NCI-H1105 (cell line): ENCODE measurements at regions not wholly inside any gene's neighbourhood (a gene's known extent, or its start where the extent isn't known, plus 50 kb on each side); places are given as distances from the start of the nearest gene placed in this dataset.

ENCODE experiments used
- DNase-seq: peaks from one replicate; lab custom pipeline; 2025; lab: John Stamatoyannopoulos, UW

DNA sequence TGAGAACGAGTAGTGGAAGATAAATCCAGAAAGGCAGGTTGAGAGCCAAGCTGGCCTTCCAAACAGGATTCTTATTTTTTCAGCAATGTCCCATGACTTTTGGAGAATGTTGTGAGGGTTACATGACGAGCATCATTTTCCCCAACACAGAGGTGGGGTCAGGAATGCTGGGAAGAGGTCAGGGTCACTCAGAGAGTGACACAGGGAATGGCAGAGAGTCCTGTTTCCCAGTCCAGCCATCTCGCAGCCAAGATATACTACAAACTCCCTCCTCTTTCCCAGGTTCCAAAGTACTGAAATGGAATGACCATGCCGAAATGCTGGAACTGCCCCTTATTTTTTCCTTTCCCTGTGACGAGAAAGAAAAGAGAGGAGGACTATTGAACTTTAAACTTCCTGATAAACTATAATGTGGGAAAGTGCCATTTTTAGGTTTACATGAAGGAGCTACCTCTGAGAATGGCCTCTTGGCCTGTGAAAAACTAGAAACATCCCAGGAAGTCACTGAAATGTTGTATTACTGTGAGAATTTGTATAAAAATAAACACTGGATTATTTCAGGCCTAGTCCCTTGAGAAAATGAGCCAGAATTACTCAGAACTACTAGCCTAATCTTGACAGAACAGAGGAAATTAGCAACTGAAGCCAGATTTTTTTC is 420.4 kb downstream of the CETN3 start:
- DNase-seq = no peak

DNA sequence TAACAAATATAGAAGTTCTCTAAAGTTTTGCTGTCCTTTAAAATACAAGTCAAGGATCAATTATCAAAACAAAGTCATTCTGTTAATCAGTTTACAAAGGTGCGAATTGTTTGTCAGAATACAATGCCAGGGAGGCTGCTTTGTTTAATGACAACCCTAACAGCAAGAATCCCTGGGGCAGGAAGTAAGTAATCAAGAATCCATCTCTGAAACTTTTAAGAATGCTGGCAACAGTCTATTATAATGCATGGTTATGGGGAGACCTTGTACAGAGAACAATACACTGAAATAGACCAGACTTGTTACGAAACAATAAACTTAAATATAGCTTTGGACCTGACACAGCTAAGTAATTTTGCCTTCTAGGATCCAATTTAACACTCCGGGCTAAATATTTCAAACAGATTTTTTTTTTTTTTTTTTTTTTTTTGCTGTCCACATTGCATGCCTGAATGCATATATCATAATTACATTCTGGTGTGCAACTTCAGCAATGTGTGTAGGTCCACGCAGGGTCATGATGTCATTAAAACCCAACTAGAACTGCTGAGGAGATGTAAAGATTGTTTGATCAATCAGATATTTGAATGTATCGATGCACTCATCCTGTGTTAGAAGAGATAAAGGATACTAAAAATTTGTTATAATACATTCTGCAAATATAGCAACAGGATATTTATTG is 421.3 kb downstream of the CETN3 start:
- DNase-seq = no peak

DNA sequence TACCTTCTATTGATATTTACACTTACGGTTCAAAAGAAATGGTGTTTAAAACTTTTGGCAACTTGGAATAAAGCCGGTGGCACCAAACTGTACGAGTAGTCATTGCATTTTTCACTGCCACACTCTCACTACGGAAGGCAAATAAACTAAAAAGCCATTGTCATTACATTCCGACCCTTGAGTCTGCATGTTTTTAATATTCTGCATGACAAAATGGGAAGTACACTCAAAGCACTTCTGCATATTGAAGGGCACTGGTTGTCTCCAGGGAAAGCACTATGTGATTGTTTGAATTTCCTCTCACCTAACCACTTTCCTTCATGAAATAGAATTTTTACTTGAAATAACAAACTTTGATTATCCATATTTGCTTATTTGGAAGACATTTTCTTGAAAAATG is 426.3 kb downstream of the CETN3 start:
- DNase-seq = no peak

DNA sequence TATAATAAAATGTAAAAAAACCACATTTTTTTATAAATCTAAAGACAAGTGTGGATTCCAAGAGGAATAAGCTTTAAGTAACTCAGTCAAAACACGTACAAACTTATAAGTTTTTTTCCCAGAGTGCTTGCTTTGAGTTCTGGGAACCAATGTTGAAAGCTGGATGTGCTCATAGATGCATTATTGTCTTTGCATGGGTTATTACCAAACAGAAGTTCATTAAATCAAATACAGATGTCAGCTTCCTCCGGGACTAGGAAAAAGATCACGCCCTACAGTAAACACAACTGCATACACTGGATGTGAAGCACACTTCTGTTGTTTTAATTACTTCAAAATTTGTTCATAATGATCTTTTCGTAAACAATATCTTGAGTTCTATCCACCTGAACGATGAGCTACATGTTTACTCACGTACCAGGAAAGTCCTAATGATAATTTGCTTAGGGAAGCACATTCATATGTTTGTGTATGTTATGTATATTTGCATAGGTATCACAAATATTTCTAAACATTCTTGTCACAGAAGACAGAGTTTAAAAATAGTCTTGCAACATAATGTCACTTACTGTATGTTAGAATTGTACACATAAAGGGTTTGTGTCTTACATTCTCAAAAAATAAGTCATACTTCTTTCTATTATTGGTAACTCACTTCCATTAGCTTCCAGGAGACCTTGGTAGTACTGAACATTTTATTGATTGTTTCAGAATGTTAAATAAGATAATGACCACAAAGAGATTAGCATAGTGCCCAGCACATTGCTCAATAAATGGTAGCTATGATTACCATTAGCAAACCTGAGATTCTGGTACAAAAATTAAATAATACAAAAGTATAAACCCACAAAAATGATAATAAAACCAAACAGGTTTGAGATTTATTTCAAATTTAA is 427.4 kb downstream of the CETN3 start:
- no peak for DNase-seq

DNA sequence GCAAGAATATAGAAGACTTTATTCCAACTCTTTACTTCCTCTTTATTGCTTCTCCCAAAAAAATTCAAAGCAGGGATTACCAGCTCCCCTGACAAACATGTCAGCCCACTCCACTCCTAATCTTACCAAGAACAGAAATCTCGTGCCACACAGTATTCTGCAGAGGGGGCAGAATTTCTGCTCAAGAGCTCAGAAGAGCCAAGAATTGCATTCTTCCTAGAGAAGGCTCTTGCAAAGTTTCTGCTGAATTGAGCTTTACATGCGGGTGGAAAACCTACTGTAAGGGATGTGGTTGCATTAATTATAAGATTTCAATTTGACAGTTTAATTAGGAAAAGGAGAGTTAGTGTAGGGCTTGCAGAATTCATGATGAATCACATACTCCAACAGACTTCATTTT is 428.5 kb downstream of the CETN3 start:
- DNase-seq = no peak

DNA sequence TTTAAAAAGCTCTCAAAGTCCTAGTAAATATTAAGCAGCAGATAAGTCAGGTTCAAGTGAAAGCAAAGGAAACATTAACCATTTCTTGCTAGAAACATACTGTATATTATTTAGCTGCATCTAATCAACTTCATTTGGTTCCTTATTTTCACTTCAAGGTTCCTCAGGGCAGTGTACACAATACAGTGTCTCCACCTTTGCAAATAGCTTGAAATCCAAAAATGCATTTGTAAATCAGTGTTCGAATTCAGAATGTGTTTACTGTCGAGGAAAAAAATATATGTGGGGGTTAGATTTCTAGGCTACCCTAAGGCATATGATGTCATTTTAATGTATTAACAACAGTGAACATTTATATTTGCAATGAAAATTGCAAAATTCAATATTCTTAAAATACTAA is 436.0 kb downstream of the CETN3 start:
- DNase-seq = no peak

DNA sequence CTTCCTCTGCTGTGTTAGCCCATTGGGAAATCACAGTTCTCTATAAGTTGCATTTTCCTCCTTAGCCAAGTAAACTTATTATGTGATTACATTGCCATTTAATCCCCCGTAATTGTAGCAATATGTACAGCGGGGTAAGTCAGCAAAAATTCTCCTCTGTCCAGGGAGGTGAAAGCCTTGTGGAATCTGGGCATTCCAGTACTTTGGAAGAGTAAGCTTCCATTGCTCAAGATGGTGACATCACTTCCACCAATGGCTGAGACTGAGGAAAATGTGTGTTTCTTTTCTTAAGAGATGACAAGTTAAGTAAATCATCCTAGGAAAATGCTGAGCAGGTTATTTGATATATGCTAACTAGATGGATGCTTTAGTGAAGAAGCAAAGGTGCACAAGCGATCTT is 436.7 kb downstream of the CETN3 start:
- DNase-seq = no peak

DNA sequence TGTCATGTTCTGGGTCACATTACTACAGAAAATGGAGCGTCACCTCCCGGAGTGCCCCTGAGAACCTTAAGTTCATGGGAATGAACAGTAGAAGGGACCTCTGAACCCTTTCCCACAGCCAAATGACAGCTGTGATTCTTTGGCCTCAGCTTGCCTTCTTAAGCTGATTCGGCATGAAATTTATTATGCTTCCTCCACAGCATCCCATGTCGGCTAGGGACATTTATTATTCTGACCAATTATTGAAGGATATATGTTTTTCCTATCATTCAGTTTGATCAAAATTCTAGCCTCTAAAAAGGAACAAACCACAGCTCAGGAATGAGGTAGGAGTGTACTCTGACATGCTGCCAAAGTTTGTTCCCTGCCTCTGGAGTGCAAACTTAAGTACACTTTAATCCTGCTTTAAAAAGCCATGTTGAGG is 440.6 kb downstream of the CETN3 start:
- DNase-seq = no peak

DNA sequence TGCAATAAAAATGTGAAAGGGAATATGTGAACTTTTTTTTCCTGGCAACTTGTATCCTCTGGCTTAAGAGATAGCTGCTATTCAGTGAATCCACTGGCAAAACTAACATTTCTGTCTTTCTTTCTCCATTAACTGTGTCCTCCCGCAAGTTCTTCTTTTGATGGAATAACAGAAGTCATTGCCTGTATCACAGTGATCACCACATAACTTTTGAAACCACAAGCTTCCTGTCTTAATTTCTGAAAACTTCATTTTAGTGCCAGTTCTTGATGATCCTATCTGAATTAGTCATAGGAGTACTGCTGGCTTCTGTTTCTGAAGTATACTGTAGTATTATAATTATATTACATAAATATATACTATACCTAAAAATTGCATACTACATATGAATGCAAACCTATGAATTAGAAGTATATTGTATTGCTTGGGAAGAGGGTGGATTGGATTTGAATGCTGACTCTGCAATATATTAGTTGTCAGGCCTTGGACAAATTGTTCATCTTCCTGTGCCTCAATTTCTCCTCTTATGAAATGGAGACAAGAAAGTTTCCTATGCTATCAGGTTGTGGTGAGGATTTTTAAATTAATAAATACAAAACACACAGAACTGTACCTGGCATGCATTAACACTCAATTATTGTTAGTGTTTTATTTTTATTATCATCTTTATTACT is 441.6 kb downstream of the CETN3 start:
- no peak for DNase-seq

DNA sequence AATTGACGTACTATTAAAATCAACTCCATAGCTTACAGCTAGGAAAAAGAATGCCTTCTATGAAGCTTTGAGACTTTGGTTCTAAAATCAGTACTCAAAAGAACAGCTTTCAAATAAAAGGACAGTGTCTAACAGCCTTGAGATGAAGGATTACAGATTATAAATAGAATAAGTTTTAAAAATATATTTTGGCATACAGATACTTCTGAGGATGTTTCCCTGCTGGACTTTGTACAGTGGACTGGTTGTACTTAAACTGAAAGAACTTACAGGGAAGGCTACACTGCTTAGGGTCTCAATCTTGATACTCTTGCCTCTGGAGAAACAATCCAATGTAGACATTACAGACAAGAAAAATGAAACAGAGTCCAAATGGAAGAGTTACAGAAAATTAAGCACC is 452.7 kb downstream of the CETN3 start:
- DNase-seq = no peak

DNA sequence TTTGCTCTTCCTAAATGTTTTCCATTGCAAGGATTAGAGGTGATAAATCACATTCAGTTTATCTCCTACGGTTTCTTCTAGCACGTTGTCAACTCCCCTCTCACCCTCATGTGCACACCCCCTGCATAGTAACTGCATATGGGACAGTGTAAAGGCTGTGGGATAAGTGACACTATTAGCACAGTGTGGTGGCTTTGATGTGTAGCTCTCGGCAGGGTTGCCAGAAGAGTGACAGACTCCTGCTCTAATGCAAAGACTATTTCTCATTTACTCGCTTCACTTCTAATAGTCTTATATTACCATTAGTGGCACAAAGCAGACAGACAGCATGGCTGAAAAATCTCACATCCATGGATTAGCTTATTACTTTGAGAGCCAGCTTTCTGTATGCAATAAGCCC is 454.6 kb downstream of the CETN3 start:
- DNase-seq = no peak

DNA sequence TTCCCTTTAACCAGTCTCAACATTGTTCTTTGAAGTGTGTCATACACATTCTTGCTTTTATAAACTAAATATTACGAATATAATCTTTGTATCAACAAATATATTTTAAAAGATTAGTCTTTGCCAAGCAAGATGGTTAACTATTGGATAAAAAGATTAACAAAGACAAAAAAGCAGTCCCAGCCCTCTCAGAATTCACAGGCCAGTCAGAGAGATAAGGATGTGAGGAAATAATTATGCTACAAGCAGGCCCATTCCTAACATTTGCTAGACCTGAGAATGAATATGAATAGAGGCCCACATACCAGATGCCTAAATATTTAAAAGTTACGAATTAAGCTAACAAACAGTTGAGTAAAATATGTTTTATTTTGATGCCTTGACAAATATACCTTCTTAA is 457.7 kb downstream of the CETN3 start:
- no peak for DNase-seq

DNA sequence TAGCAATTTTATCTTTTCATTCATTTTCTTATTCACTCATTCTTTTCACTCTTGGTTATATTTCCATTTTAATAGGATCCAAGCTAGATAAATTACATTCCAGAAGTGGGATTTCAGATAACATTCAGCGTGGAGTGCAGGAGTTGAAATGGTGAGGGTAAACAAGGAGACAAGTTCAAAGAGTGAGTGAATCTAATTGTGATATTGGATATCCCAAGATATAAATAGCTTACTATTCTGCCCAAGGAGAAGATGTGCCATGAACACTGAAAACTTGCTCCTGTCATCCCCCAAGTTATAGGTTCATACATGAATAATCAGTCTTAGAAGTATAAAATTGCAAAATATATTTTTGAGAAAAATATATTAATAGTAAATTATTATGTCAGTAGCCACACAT is 459.3 kb downstream of the CETN3 start:
- no peak for DNase-seq

DNA sequence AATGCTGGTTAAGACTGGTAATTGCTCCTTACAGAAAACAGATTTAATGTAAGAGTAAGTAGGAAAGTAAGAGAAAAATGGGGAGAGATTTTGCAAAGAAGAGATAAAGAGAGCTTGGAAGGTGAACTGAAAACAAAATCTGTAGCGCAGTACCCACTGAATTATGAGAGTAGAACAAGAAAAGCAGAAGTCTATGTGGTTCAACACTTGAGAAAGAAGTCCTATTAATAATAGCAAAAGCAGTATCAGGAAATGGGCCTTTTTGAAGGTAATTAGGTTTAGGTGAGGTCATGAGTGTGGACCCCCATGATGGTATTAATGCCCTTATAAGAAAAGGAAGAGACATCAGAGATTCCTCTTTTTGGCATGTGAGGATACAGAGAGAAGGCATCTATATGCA is 460.6 kb downstream of the CETN3 start:
- no peak for DNase-seq

DNA sequence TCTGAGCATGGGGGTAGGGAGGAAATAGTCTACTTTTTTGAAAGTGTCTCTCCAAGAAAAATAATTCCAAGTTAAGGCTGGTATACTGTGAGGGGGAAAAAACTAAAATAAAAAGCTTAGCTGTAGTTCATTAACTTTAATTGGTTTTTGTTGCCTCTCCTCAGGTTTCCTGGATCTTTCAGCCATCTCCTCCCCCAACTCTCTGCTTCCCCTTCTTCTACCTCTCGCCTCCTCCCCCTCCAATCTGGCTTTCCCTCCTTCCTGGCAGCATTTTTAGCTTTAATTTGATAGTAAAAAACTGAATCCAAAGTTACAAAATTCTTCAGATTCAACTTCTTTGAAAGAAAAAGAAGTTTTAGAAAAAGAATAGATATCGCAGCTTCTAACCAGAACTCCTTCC is 462.6 kb downstream of the CETN3 start:
- no peak for DNase-seq

DNA sequence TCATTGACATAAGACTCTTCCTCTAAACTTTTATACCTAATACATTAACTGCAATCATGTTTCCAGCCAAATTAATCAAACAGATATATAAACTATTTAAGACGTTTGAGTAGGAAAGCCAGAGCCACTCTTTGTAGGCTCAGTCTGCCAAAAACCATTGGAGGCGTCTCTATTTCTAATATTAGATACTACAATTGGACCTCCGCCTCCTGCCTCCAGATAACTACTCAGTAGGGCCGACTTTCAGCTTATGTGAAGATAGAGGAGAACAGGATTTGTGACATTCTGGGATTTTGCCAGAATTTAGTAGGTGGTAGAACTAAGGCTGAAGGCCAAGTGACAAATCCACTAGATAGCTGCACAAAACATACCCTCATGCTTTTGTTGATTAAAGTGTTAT is 463.0 kb downstream of the CETN3 start:
- no peak for DNase-seq

DNA sequence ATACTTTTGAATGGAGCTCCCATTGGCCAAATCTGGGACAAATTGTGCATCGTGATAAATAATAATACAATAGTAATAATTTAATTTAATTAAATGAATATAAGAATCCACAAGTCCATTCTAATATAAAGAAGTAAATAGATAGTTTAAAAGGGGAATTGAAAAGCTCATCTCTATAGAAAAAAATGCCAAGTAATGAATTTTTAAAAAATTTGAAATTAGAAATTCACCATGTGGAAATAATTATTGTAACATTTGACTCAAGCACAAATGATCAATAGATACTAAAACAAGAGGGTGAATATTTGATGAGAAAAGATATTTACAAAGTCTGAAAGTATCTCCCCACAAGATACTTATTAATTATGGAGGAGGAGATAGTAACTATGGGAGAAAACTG is 467.4 kb downstream of the CETN3 start:
- no peak for DNase-seq

DNA sequence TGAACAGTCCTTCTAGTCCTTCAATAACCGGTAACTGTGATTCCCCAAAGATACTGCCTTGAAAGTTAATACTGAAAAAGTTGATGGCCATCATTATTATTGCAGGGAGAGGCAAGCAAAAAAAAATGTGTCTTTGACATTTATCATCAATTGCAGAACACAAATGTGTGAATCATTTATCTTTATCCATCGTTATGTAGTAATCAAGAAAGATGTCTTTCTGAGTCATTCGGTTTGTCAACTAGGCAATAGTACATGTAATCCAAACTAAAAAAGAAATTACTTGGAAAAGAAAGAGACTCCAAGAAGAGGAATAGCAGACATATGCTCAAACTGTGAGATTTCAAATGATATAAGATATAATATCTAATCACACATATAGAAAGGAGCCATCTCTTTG is 473.0 kb downstream of the CETN3 start:
- no peak for DNase-seq

DNA sequence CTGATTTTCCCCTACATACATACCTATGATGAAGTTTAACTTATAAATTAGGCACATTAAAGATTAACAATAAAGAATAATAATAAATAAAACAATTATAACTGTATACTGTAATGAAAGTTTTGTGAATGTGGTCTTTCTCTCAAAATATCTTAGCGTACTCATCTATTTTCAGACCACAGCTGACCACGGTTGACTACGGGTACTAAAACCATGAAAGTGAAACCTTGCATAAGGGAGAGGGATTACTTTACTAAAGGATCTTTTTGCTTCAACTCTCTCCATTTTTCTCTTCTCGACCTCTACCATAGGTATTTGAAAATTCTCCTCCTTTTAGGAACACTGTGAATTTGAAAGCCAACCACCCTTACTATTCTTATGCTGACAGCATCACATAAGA is 475.5 kb downstream of the CETN3 start:
- no peak for DNase-seq

DNA sequence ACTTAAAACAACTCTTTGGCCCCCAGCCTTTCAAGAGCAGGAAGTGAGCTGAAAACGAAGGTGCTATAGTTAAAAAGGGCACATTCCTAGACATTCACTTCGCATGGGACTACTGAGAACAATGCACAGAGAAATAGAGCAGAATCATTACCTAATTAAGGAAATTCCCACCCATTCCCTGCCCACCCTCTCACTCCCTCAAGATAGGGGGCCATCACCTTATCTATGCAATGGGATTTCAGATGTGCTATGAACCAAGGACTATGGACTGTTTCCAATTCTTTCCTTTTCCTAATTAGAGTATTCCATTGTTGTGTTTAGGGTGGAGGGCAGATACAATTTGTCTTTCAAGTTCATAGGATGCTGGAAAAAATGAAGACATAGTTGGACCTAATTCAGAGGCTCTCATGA is 476.8 kb downstream of the CETN3 start:
- no peak for DNase-seq

DNA sequence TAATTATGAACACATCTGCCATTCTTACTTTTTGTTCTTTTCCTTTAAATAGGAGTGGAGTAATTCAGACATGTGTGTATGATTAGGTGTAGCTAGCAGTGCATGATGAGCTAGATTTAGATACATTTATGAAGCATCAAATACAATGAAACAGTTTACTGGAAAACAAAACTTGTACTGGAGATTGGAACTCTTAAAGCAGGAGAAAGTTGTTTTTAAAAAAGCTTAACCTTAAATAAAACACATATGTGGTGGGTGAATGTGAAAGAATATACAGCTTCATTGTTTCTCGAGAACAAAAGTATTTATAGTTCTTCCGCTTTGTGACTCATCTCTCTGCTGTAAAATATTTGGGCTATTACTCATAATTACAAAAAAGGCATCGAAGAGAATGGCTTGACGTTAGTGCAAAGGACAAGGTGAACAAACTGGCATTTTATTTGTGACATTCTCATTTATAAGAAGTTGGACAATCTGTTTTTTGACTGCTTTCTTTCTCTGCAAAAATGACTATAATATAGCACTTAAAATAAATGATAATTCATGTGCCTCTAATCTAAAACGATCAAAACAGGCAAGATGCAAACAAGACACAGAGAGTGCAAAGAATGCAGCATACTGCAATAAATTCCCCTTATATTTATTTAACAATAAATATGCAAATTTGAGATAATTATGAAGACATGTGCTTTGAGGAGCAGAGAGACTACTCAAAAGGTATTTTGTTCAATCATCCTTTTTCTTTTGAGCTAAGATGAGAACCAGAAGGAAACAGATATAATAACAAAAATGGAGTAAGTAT is 478.8 kb downstream of the CETN3 start:
- DNase-seq = no peak

DNA sequence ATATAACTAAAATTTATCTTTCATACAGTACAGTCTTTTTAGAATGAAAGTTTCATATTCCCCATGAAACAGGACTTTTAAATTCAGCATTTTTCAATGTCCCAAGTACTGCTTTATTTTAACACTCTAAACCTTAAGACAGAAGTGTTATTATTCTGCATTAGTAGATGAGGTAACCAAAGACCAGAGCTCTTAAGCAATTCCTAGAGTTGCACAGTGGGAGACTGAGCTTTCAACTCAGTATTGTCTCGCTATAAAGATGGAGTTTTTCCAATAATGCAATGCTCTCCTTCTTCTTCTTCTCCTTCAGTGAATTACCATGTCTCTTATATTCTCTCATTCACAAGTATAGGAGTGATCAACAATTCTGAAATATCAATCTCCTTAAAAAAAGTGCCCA is 479.7 kb downstream of the CETN3 start:
- no peak for DNase-seq
